ENCODE measurements at regions not wholly inside any gene's neighbourhood (a gene's known extent, or its start where the extent isn't known, plus 50 kb on each side); places are given as distances from the start of the nearest gene placed in this dataset.

GRCh38 chr2:18218160-18218933, 339.9 kb downstream of the KCNS3 start:
- TF ChIP-seq POLR2A (IDR thresholded peaks at IDR 0.05) (no peak), CTCF (IDR thresholded peaks at IDR 0.05) (no peak)
